Ovary (tissue), 3 donors: ENCODE measurements at regions not wholly inside any gene's neighbourhood (a gene's known extent, or its start where the extent isn't known, plus 50 kb on each side); places are given as distances from the start of the nearest gene placed in this dataset.

ENCODE experiments used
- CTCF ChIP-seq, 3 donors: fragments of 450-650 bp in 2 of 3; fragments of 200-600 bp in 1 of 3; IDR thresholded peaks; one replicate each; pipeline versions ENCODE4 v1.5.1 to v1.8.0; 2016 to 2022; ENCODE audit warnings: antibody characterized with exemption in 3 of 3, mild to moderate bottlenecking in 1 of 3
- EP300 ChIP-seq: sonication (generic); formaldehyde crosslinking; IDR thresholded peaks from one replicate; pipeline ENCODE4 v1.6.1; 2017; ENCODE audit warnings: antibody characterized with exemption
- POLR2A ChIP-seq: fragments of 450-650 bp; IDR thresholded peaks from one replicate; pipeline ENCODE4 v1.6.1; 2017; ENCODE audit warnings: antibody characterized with exemption, mild to moderate bottlenecking, moderate library complexity
- donor health status: DM: no; HTN: no; CAD: no.

- TF ChIP-seq CTCF (IDR thresholded peaks at IDR 0.05) (no peak), POLR2A (no peak), EP300 (no peak)
Observed at GRCh38 chr11:120055646-120056045, 82.3 kb downstream of the TRIM29 start.
